ENCODE measurements at regions not wholly inside any gene's neighbourhood (a gene's known extent, or its start where the extent isn't known, plus 50 kb on each side); places are given as distances from the start of the nearest gene placed in this dataset.
"Not testable (repeated sequence)": the region's sequence is repeated elsewhere in the genome, so short reads cannot be mapped to it uniquely, and the experiment has no call there.

GRCh38 chr11:19617696-19618523 is 94.7 kb upstream of the NAV2 start:
- no peak overlapping the region for H3K4me3 ChIP-seq (ENCODE audit: low read depth, low read length)
- H3K27ac ChIP-seq (ENCODE audit: low read depth, low read length): no peak overlapping the region
- peaks cover 4% of the 10 kb centered on the region; the same call in 1 of the 2 replicates for H3K9me3 ChIP-seq (ENCODE audit: control insufficient read depth, insufficient read depth, low read length)
- DNase-seq (ENCODE audit: low read depth, low spot score): no peak
- peaks cover 2% of the 10 kb centered on the region for H3K27me3 ChIP-seq (ENCODE audit: control insufficient read depth, insufficient read depth, low read length)
- no peak for TF ChIP-seq CTCF (IDR thresholded peaks at IDR 0.05; ENCODE audit: low read depth, low read length)
- POLR2A ChIA-PET: no interaction called here
- CTCF ChIA-PET: no interaction called here

- ChIA-PET POLR2A (interaction anchor here (0.7 kb wide), 1 partner anchor 8 kb away, joined by 3 read pairs; no protein-coding TSS in a partner anchor), CTCF (interaction anchor here (0.5 to 0.6 kb wide), 2 partner anchors 52 to 1235 kb away, joined by 3 to 4 read pairs; no protein-coding TSS in a partner anchor)
- DNase-seq (ENCODE audit: low read depth, low spot score): no peak
- TF ChIP-seq CTCF (IDR thresholded peaks at IDR 0.05; ENCODE audit: low read depth, low read length): no peak
- Histone ChIP-seq H3K27me3 (ENCODE audit: control insufficient read depth, insufficient read depth, low read length) (peaks cover 2% of the 10 kb centered on the region), H3K9me3 (ENCODE audit: control insufficient read depth, insufficient read depth, low read length) (peaks cover 12% of the 10 kb centered on the region), H3K27ac (ENCODE audit: low read depth, low read length) (no peak overlapping the region), H3K4me3 (ENCODE audit: low read depth, low read length) (no peak overlapping the region)
Observed at GRCh38 chr11:19615341-19616183, 97.1 kb upstream of the NAV2 start.

- Histone ChIP-seq H3K27ac (ENCODE audit: low read depth, low read length) (no peak overlapping the region), H3K9me3 (ENCODE audit: control insufficient read depth, insufficient read depth, low read length) (peaks cover 12% of the 10 kb centered on the region), H3K27me3 (ENCODE audit: control insufficient read depth, insufficient read depth, low read length) (peaks cover 3% of the 10 kb centered on the region), H3K4me3 (ENCODE audit: low read depth, low read length) (no peak overlapping the region)
- POLR2A ChIA-PET: no interaction called here
- no peak for DNase-seq (ENCODE audit: low read depth, low spot score)
- CTCF ChIA-PET: no interaction called here
- no peak for TF ChIP-seq CTCF (IDR thresholded peaks at IDR 0.05; ENCODE audit: low read depth, low read length)
Observed at GRCh38 chr11:19614370-19614940, 98.2 kb upstream of the NAV2 start.

- CTCF ChIA-PET; DNase-seq (ENCODE audit: low read depth, low spot score); POLR2A ChIA-PET: not testable (repeated sequence)
Observed at GRCh38 chr11:19612025-19612424, 100.6 kb upstream of the NAV2 start.

GRCh38 chr11:19607656-19608360 is 104.8 kb upstream of the NAV2 start:
- Histone ChIP-seq H3K9me3 (ENCODE audit: control insufficient read depth, insufficient read depth, low read length) (peaks cover 7% of the 10 kb centered on the region), H3K27ac (ENCODE audit: low read depth, low read length) (no peak overlapping the region), H3K4me3 (ENCODE audit: low read depth, low read length) (no peak overlapping the region), H3K27me3 (ENCODE audit: control insufficient read depth, insufficient read depth, low read length) (peaks cover 2% of the 10 kb centered on the region)
- POLR2A ChIA-PET: interaction anchor here (0.6 to 1.3 kb wide), 2 partner anchors 12 to 213 kb away, joined by 3 to 5 read pairs; no protein-coding TSS in a partner anchor
- no peak for TF ChIP-seq CTCF (IDR thresholded peaks at IDR 0.05; ENCODE audit: low read depth, low read length)
- DNase-seq (ENCODE audit: low read depth, low spot score): no peak
- CTCF ChIA-PET: interaction anchor here (1.0 to 1.1 kb wide), 2 partner anchors 134 to 295 kb away, joined by 3 read pairs; no protein-coding TSS in a partner anchor

More at GRCh38 chr11:19612025-19612424, 100.6 kb upstream of the NAV2 start:
- H3K9me3 ChIP-seq (ENCODE audit: control insufficient read depth, insufficient read depth, low read length): peaks cover 12% of the 10 kb centered on the region
- H3K27me3 ChIP-seq (ENCODE audit: control insufficient read depth, insufficient read depth, low read length); H3K4me3 ChIP-seq (ENCODE audit: low read depth, low read length); H3K27ac ChIP-seq (ENCODE audit: low read depth, low read length): not testable (repeated sequence)
